Keratinocyte (primary cell): ENCODE measurements at regions not wholly inside any gene's neighbourhood (a gene's known extent, or its start where the extent isn't known, plus 50 kb on each side); places are given as distances from the start of the nearest gene placed in this dataset.

ENCODE experiments used
- DNase-seq: peaks from one replicate; pipeline ENCODE4 v3.0.0-alpha.2; 2011; ENCODE audit warnings: low read depth, missing footprints, low spot score
- FAIRE-seq: peaks from 2 replicates; lab custom pipeline; 2011; peaks lifted over from hg19 to GRCh38; lab: Jason Lieb, UNC
- H2AFZ ChIP-seq: 2 replicates; pipeline ENCODE4 v1.6.0; 2012; ENCODE audit warnings: low read length, control low read depth, inconsistent platforms; ENCODE audit not compliant: control insufficient read depth
- H3K27ac ChIP-seq: 2 replicates; pipeline ENCODE4 v1.5.1; 2011; ENCODE audit warnings: low read length; ENCODE audit not compliant: control insufficient read depth, insufficient read depth
- H3K27me3 ChIP-seq: 3 replicates; pipeline ENCODE4 v1.6.0; 2011; ENCODE audit warnings: low read length; ENCODE audit not compliant: control insufficient read depth, insufficient read depth; ENCODE audit errors: extremely low read depth
- H3K36me3 ChIP-seq, 2 experiments: 2 replicates in 1 of 2; 3 replicates in 1 of 2; pipeline ENCODE4 v1.5.1; 2011; ENCODE audit warnings: low read length in 2 of 2, mild to moderate bottlenecking in 1 of 2; ENCODE audit not compliant: control insufficient read depth in 2 of 2, insufficient read depth in 2 of 2; ENCODE audit errors: extremely low read depth in 1 of 2
- H3K4me1 ChIP-seq: 3 replicates; pipeline ENCODE4 v1.5.1; 2011; ENCODE audit warnings: low read length; ENCODE audit not compliant: control insufficient read depth, insufficient read depth; ENCODE audit errors: extremely low read depth
- H3K4me2 ChIP-seq: 3 replicates; pipeline ENCODE4 v1.6.0; 2011; ENCODE audit warnings: low read depth, low read length; ENCODE audit not compliant: control insufficient read depth, insufficient read depth; ENCODE audit errors: extremely low read depth
- H3K4me3 ChIP-seq, 3 experiments: fragments of 200-600 bp in 1 of 3; sonication (generic) in 1 of 3; 2 replicates in 2 of 3; 3 replicates in 1 of 3; pipeline ENCODE4 v1.5.1; 2011 to 2016; ENCODE audit warnings: low read length in 3 of 3, mild to moderate bottlenecking in 3 of 3, control low read depth in 2 of 3, inconsistent platforms in 1 of 3, low read depth in 1 of 3, mixed read lengths in 1 of 3, mixed run types in 1 of 3, moderate library complexity in 1 of 3; ENCODE audit not compliant: control insufficient read depth in 2 of 3, insufficient read depth in 2 of 3; ENCODE audit errors: extremely low read depth in 1 of 3
- H3K79me2 ChIP-seq: 2 replicates; pipeline ENCODE4 v1.6.0; 2012; ENCODE audit warnings: low read length; ENCODE audit not compliant: control insufficient read depth, insufficient read depth
- H3K9ac ChIP-seq: 3 replicates; pipeline ENCODE4 v1.6.0; 2011; ENCODE audit warnings: low read length; ENCODE audit not compliant: control insufficient read depth, insufficient read depth; ENCODE audit errors: extremely low read depth
- H3K9me1 ChIP-seq: 3 replicates; pipeline ENCODE4 v1.6.0; 2011; ENCODE audit warnings: low read length; ENCODE audit not compliant: control insufficient read depth, insufficient read depth; ENCODE audit errors: extremely low read depth
- H3K9me3 ChIP-seq: 2 replicates; pipeline ENCODE4 v1.5.1; 2012; ENCODE audit warnings: low read depth, low read length; ENCODE audit not compliant: control insufficient read depth
- H4K20me1 ChIP-seq: 3 replicates; pipeline ENCODE4 v1.6.0; 2011; ENCODE audit warnings: low read length; ENCODE audit not compliant: control insufficient read depth, insufficient read depth; ENCODE audit errors: extremely low read depth
- EZH2 ChIP-seq: IDR thresholded peaks from one replicate; pipeline ENCODE4 v1.6.1; 2012; ENCODE audit warnings: inconsistent platforms, mild to moderate bottlenecking, low read length, moderate library complexity
- dilution Hi-C: fragments of 300-500 bp; cut with MboI; formaldehyde crosslinking; loops from one replicate; pipeline ENCODE4 v1.7.0; 2020; ENCODE audit warnings: low sequenced_read_pairs; ENCODE audit not compliant: extremely low pct_ligation_motif_present
- TF ChIP-seq, protein P1 (sequence below), 3 experiments: IDR thresholded peaks in 1 of 3; conservative IDR thresholded peaks in 1 of 3; optimal IDR thresholded peaks in 1 of 3; 2 replicates in 2 of 3; 3 replicates in 1 of 3; pipeline versions ENCODE3 to v1.5.1; 2011; ENCODE audit warnings: low read length in 3 of 3, mild to moderate bottlenecking in 3 of 3, moderate library complexity in 2 of 3, control low read depth in 1 of 3, inconsistent platforms in 1 of 3; ENCODE audit not compliant: insufficient read depth in 2 of 3; ENCODE audit errors: extremely low read depth in 1 of 3

DNA sequence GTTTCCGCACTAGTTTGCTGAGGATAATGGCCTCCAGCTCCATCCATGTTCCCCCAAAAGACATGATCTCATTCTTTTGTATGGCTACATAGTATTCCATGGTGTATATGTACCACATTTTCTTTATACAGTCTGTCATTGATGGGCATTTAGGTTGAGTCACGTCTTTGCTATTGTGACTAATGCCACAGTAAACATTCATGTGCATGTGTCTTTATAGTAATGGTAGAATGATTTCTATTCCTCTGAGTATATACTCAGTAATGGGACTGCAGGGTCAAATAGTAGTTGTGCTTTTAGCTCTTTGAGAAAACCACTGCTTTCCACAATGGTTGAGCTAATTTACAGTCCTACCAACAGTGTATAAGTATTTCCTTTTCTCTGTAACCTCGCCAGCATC lies 78.3 kb upstream of the BCL9 start:
- no peak for TF ChIP-seq EZH2
- TF ChIP-seq, protein P1, sequence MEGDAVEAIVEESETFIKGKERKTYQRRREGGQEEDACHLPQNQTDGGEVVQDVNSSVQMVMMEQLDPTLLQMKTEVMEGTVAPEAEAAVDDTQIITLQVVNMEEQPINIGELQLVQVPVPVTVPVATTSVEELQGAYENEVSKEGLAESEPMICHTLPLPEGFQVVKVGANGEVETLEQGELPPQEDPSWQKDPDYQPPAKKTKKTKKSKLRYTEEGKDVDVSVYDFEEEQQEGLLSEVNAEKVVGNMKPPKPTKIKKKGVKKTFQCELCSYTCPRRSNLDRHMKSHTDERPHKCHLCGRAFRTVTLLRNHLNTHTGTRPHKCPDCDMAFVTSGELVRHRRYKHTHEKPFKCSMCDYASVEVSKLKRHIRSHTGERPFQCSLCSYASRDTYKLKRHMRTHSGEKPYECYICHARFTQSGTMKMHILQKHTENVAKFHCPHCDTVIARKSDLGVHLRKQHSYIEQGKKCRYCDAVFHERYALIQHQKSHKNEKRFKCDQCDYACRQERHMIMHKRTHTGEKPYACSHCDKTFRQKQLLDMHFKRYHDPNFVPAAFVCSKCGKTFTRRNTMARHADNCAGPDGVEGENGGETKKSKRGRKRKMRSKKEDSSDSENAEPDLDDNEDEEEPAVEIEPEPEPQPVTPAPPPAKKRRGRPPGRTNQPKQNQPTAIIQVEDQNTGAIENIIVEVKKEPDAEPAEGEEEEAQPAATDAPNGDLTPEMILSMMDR (optimal IDR thresholded peaks at IDR 0.05 in 1 of 3, IDR thresholded peaks at IDR 0.05 in 1 of 3, conservative IDR thresholded peaks at IDR 0.05 in 1 of 3; ENCODE audit: extremely low read depth in 1 of 3, insufficient read depth in 2 of 3, low read length in 3 of 3) = no peak
- Histone ChIP-seq H3K4me2 (no peak overlapping the region), H4K20me1 (no peaks in the 10 kb centered on the region), H3K9me1 (no peaks in the 10 kb centered on the region), H3K27ac (no peak overlapping the region), H3K4me1 (no peaks in the 10 kb centered on the region), H3K4me3 (no peak overlapping the region), H3K79me2 (no peaks in the 10 kb centered on the region), H2AFZ (no peak overlapping the region), H3K36me3 (no peaks in the 10 kb centered on the region), H3K9me3 (no peaks in the 10 kb centered on the region), H3K9ac (no peak overlapping the region), H3K27me3 (no peaks in the 10 kb centered on the region)
- dilution Hi-C loops = no loop called here
- DNase-seq (no peak), FAIRE-seq (no peak)

DNA sequence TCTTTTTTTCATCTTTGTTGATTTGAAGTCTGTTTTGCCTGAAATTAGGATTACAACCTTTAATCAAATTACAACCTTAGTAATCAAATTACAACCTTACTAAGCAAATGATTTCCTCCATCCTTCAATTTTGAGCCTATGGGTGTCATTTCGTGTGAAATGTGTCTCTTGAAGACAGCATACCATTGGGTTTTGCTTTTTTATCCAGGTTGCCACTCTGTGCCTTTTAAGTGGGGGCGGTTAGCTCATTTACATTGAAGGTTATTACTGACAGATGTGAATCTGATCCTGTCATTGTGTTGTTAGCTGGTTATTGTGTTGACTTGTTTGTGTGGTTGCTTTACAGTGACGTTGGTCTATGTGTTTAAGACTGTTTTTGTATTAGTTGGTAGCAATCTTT lies 74.8 kb upstream of the BCL9 start:
- FAIRE-seq (no peak), DNase-seq (no peak)
- no peaks in the 10 kb centered on the region for H3K79me2 ChIP-seq
- H3K27me3 ChIP-seq = no peaks in the 10 kb centered on the region
- no peak for TF ChIP-seq EZH2
- TF ChIP-seq, protein P1 (optimal IDR thresholded peaks at IDR 0.05 in 1 of 3, IDR thresholded peaks at IDR 0.05 in 1 of 3, conservative IDR thresholded peaks at IDR 0.05 in 1 of 3; ENCODE audit: extremely low read depth in 1 of 3, insufficient read depth in 2 of 3, low read length in 3 of 3) = no peak
- no peak overlapping the region for H3K4me3 ChIP-seq
- no peak overlapping the region for H3K9ac ChIP-seq
- no peak overlapping the region for H3K27ac ChIP-seq
- H4K20me1 ChIP-seq = no peaks in the 10 kb centered on the region
- H2AFZ ChIP-seq = no peak overlapping the region
- no peaks in the 10 kb centered on the region for H3K9me3 ChIP-seq
- no peak overlapping the region for H3K4me2 ChIP-seq
- H3K4me1 ChIP-seq = no peaks in the 10 kb centered on the region
- dilution Hi-C loops = no loop called here
- no peaks in the 10 kb centered on the region for H3K9me1 ChIP-seq
- H3K36me3 ChIP-seq = no peaks in the 10 kb centered on the region
